ENCODE measurements at regions not wholly inside any gene's neighbourhood (a gene's known extent, or its start where the extent isn't known, plus 50 kb on each side); places are given as distances from the start of the nearest gene placed in this dataset.

DNA sequence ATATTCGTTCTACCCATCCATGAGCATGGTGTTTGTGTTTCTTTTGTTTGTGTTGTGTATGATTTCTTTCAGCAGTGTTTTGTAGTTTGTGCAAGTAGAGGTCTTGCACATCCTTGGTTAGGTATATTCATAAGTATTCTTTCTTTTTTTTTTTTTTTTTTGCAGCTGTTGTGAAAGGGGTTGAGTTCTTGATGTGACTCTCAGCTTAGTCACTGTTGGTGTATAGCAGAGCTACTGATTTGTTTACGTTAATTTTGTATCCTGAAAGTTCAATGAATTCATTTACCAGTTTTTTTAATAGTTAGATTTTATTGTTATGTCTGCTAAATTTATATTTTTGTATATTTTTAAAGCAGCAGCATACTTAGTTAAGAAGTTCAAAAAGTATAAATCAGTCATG lies 834.4 kb upstream of the NRXN1 start:
- Histone ChIP-seq H3K36me3 (no peaks in the 10 kb centered on the region), H3K9me3 (no peaks in the 10 kb centered on the region), H3K4me1 (ENCODE audit: insufficient read depth) (no peaks in the 10 kb centered on the region), H3K27ac (no peak overlapping the region), H3K4me3 (no peak overlapping the region), H3K27me3 (no peaks in the 10 kb centered on the region)
- intact Hi-C loops (cut with DNase I), result no loop called here
- 82 to 92% (median 86%) methylated on average over 2 of the region's 2 CpGs for whole genome bisulfite sequencing, 3 donors
- TF ChIP-seq, protein P1, sequence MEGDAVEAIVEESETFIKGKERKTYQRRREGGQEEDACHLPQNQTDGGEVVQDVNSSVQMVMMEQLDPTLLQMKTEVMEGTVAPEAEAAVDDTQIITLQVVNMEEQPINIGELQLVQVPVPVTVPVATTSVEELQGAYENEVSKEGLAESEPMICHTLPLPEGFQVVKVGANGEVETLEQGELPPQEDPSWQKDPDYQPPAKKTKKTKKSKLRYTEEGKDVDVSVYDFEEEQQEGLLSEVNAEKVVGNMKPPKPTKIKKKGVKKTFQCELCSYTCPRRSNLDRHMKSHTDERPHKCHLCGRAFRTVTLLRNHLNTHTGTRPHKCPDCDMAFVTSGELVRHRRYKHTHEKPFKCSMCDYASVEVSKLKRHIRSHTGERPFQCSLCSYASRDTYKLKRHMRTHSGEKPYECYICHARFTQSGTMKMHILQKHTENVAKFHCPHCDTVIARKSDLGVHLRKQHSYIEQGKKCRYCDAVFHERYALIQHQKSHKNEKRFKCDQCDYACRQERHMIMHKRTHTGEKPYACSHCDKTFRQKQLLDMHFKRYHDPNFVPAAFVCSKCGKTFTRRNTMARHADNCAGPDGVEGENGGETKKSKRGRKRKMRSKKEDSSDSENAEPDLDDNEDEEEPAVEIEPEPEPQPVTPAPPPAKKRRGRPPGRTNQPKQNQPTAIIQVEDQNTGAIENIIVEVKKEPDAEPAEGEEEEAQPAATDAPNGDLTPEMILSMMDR (IDR thresholded peaks at IDR 0.05), result no peak
- TF ChIP-seq POLR2A (IDR thresholded peaks at IDR 0.05) (no peak), EP300 (IDR thresholded peaks at IDR 0.05) (no peak)
- DNase-seq, result no peak

DNA sequence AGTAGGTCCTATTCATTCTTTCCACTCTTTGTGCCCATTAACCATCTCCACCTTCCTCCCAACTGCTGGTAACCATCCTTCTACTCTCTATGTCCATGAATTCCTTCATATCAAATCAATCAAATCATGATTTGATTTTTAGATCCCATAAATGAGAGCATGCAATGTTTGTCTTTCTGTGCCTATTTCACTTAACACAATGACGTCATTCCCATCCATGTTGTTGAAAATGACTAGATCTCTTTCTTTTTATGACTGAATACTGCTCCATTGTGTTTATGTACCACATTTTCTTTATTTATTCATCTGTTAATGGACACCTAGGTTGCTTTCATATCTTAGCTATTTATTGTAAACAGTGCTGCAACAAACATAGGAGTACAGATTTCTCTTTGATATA lies 827.3 kb upstream of the NRXN1 start:
- no peak overlapping the region for H3K27ac ChIP-seq
- intact Hi-C loops (cut with DNase I), result no loop called here
- H3K27me3 ChIP-seq, result no peaks in the 10 kb centered on the region
- no peak for DNase-seq
- no peaks in the 10 kb centered on the region for H3K36me3 ChIP-seq
- no peaks in the 10 kb centered on the region for H3K9me3 ChIP-seq
- no peak overlapping the region for H3K4me3 ChIP-seq
- TF ChIP-seq EP300 (IDR thresholded peaks at IDR 0.05), result no peak
- TF ChIP-seq POLR2A (IDR thresholded peaks at IDR 0.05), result no peak
- TF ChIP-seq, protein P1 (IDR thresholded peaks at IDR 0.05), result no peak
- H3K4me1 ChIP-seq (ENCODE audit: insufficient read depth), result no peaks in the 10 kb centered on the region
- 82 to 93% (median 87%) methylated on average over 1 of the region's 1 CpG for WGBS, 3 donors

DNA sequence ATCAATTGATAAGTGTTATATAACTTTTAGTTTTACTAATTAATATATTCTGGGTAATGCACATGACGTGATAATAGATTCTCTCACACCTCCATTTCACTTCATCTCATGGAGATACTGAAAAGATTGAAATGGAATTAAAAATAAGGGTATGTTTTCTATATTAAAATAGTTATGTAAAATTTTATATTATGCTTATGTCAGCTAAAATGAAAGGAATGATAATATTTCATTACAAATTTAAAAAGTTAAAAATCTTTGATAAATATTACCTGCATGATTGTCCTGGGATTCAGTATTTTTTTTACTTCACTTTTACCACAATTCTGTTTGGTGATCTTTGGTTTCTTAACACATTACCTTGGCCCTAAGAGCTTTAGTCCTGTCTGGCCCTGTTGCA lies 823.8 kb upstream of the NRXN1 start:
- intact Hi-C loops (cut with DNase I), result no loop called here
- H3K4me3 ChIP-seq, result no peak overlapping the region
- no peak for DNase-seq
- H3K27ac ChIP-seq, result no peak overlapping the region
- 69 to 84% (median 74%) methylated on average over 1 of the region's 1 CpG for WGBS, 3 donors
- no peaks in the 10 kb centered on the region for H3K4me1 ChIP-seq (ENCODE audit: insufficient read depth)
- H3K27me3 ChIP-seq, result no peaks in the 10 kb centered on the region
- TF ChIP-seq, protein P1 (IDR thresholded peaks at IDR 0.05), result no peak
- TF ChIP-seq POLR2A (IDR thresholded peaks at IDR 0.05) (no peak), EP300 (IDR thresholded peaks at IDR 0.05) (no peak)
- no peaks in the 10 kb centered on the region for H3K9me3 ChIP-seq
- H3K36me3 ChIP-seq, result no peaks in the 10 kb centered on the region

DNA sequence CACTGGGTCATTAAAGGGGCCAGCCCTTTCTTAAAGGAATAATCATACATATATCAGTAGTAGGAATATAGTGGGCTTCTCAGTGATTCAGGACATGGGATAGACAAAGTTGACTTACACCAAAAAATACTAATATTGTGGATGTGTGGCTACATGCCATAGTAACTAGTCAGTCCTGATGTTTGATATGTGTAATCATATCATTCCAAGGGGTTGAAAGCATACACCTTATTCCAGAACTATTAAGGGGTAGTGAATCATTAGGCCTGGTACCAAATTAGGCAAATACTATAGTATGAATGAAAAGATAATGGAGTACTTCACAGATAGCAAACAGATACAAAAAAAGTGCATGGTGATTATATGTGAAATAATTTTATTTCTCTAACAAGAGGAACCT lies 814.9 kb upstream of the NRXN1 start:
- intact Hi-C loops (cut with DNase I), result no loop called here
- H3K9me3 ChIP-seq, result no peaks in the 10 kb centered on the region
- no peaks in the 10 kb centered on the region for H3K36me3 ChIP-seq
- H3K4me3 ChIP-seq, result no peak overlapping the region
- H3K4me1 ChIP-seq (ENCODE audit: insufficient read depth), result no peaks in the 10 kb centered on the region
- no peaks in the 10 kb centered on the region for H3K27me3 ChIP-seq
- TF ChIP-seq, protein P1 (IDR thresholded peaks at IDR 0.05), result no peak
- TF ChIP-seq EP300 (IDR thresholded peaks at IDR 0.05), result no peak
- no peak for TF ChIP-seq POLR2A (IDR thresholded peaks at IDR 0.05)
- DNase-seq, result no peak
- H3K27ac ChIP-seq, result no peak overlapping the region

DNA sequence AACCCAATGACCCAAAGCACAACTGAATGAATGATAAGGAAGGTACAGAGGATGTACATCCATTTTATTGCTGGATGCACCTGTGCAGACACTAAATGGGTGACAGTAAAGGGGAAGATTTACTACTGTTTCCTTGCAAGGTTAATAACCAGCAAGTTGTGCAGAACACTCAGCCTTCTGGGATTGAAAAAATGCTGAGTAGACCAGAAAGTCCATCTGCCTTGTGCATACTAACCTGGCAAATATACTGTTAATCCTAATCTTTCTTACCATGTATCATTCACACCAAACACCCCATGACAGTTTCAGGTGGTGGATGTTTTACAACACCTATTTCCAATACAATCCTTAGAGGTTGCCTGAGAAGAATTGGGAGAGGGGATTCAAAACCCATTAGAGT lies 814.1 kb upstream of the NRXN1 start:
- no peaks in the 10 kb centered on the region for H3K36me3 ChIP-seq
- H3K4me3 ChIP-seq, result no peak overlapping the region
- no peaks in the 10 kb centered on the region for H3K27me3 ChIP-seq
- no peaks in the 10 kb centered on the region for H3K4me1 ChIP-seq (ENCODE audit: insufficient read depth)
- no peaks in the 10 kb centered on the region for H3K9me3 ChIP-seq
- no peak for DNase-seq
- H3K27ac ChIP-seq, result no peak overlapping the region
- intact Hi-C loops (cut with DNase I), result no loop called here
- TF ChIP-seq EP300 (IDR thresholded peaks at IDR 0.05), result no peak
- TF ChIP-seq, protein P1 (IDR thresholded peaks at IDR 0.05), result no peak
- no peak for TF ChIP-seq POLR2A (IDR thresholded peaks at IDR 0.05)
